HCT116 (cell line): ENCODE measurements at regions not wholly inside any gene's neighbourhood (a gene's known extent, or its start where the extent isn't known, plus 50 kb on each side); places are given as distances from the start of the nearest gene placed in this dataset.

ENCODE experiments used
- ATAC-seq: fragments of 200-7000 bp; cut with Tn5 transposase; 2 replicates; pipeline ENCODE4 v1.9.1; 2020; ENCODE audit warnings: mild to moderate bottlenecking, moderate library complexity
- BruUV-seq: library from RNA; stranded (reverse); fragments of 400-500 nt; replicated peaks from 2 replicates; lab custom pipeline; 2021; lab: Mats Ljungman, UMichigan
- CTCF ChIA-PET: fragments of 300-600 bp; sonication (Branson Sonifier 250); formaldehyde crosslinking; loops from one replicate; lab custom pipeline; 2021; ENCODE audit warnings: antibody characterized with exemption; lab: Charles Lee
- POLR2A ChIA-PET: fragments of 300-600, 350-600 bp; sonication (Branson Sonifier 250); formaldehyde crosslinking; loops from one replicate; lab custom pipeline; 2021; ENCODE audit warnings: antibody characterized with exemption; lab: Charles Lee
- RAD21 ChIA-PET, 2 experiments: fragments of 300-600 bp; sonication (Branson Sonifier 250); formaldehyde crosslinking; loops; one replicate each; lab custom pipeline; 2023; ENCODE audit warnings: low total read pairs in 2 of 2; ENCODE audit not compliant: uncharacterized antibody in 2 of 2, unreplicated experiment in 2 of 2, low non-redundant PET in 1 of 2; lab: Charles Lee
- DNase-seq: peaks from one replicate; pipeline ENCODE4 v3.0.0-alpha.2; 2010; ENCODE audit warnings: low read depth, low spot score
- H2AFZ ChIP-seq: fragments of 200-600 bp; shearing (Covaris generic), sonication (generic); 2 replicates; pipeline ENCODE4 v1.6.1; 2017; ENCODE audit warnings: low read depth, mixed run types, mixed read lengths, antibody characterized with exemption, low read length; ENCODE audit not compliant: poor library complexity, severe bottlenecking
- H3K27ac ChIP-seq: 2 replicates; pipeline ENCODE4 v1.5.1; 2012; ENCODE audit warnings: low read depth, low read length
- H3K27me3 ChIP-seq: fragments of 200-600 bp; sonication (generic); 2 replicates; pipeline ENCODE4 v1.6.1; 2016; ENCODE audit warnings: mixed run types, low read length, mixed read lengths; ENCODE audit not compliant: insufficient read depth
- H3K36me3 ChIP-seq, 2 experiments: fragments of 200-500 bp in 1 of 2; fragments of 200-600 bp in 1 of 2; sonication (Bioruptor generic) in 1 of 2; sonication (generic) in 1 of 2; 2 replicates each; pipeline versions ENCODE4 v1.5.1 to v1.6.1; 2014 to 2016; ENCODE audit warnings: low read length in 2 of 2, inconsistent platforms in 1 of 2, mixed read lengths in 1 of 2, mixed run types in 1 of 2; ENCODE audit not compliant: insufficient read depth in 2 of 2, control insufficient read depth in 1 of 2
- H3K4me1 ChIP-seq, 2 experiments: fragments of 200-600 bp in 1 of 2; sonication (generic) in 1 of 2; 2 replicates each; pipeline versions ENCODE4 v1.5.1 to v1.6.1; 2012 to 2017; ENCODE audit warnings: low read length in 2 of 2, inconsistent platforms in 1 of 2, mild to moderate bottlenecking in 1 of 2, mixed read lengths in 1 of 2, mixed run types in 1 of 2, moderate library complexity in 1 of 2; ENCODE audit not compliant: insufficient read depth in 2 of 2, control insufficient read depth in 1 of 2
- H3K4me2 ChIP-seq: fragments of 200-600 bp; sonication (generic); 2 replicates; pipeline ENCODE4 v1.6.1; 2017; ENCODE audit warnings: mixed run types, low read length, mixed read lengths
- H3K4me3 ChIP-seq, 2 experiments: fragments of 200-600 bp in 1 of 2; sonication (generic) in 1 of 2; replicated peaks in 1 of 2; 2 replicates each; pipeline ENCODE4 v1.5.1; 2011 to 2016; ENCODE audit warnings: low read length in 2 of 2, control low read depth in 1 of 2, low read depth in 1 of 2, mild to moderate bottlenecking in 1 of 2, mixed read lengths in 1 of 2, mixed run types in 1 of 2
- H3K79me2 ChIP-seq: fragments of 200-600 bp; sonication (generic); 2 replicates; pipeline ENCODE4 v1.6.1; 2017; ENCODE audit warnings: mild to moderate bottlenecking, mixed run types, low read length, moderate library complexity, mixed read lengths; ENCODE audit not compliant: insufficient read depth
- H3K9ac ChIP-seq: fragments of 200-600 bp; sonication (generic); 2 replicates; pipeline ENCODE4 v1.6.1; 2016; ENCODE audit warnings: low read length, mixed read lengths
- H3K9me2 ChIP-seq: fragments of 200-600 bp; sonication (generic), shearing (Covaris generic); 2 replicates; pipeline ENCODE4 v1.6.1; 2017; ENCODE audit warnings: mixed run types, mild to moderate bottlenecking, moderate library complexity; ENCODE audit not compliant: insufficient read depth
- H3K9me3 ChIP-seq, 2 experiments: fragments of 200-500 bp in 1 of 2; fragments of 200-600 bp in 1 of 2; sonication (Bioruptor generic) in 1 of 2; sonication (generic) in 1 of 2; 2 replicates each; pipeline ENCODE4 v1.6.1; 2014 to 2017; ENCODE audit warnings: low read length in 2 of 2, mixed read lengths in 2 of 2, inconsistent platforms in 1 of 2, low read depth in 1 of 2, mild to moderate bottlenecking in 1 of 2, mixed run types in 1 of 2, moderate library complexity in 1 of 2; ENCODE audit not compliant: control insufficient read depth in 1 of 2, insufficient read depth in 1 of 2
- H4K20me1 ChIP-seq: fragments of 200-600 bp; sonication (generic), shearing (Covaris generic); 2 replicates; pipeline ENCODE4 v1.6.1; 2017; ENCODE audit warnings: mixed run types, mild to moderate bottlenecking, moderate library complexity; ENCODE audit not compliant: insufficient read depth
- CBX3 ChIP-seq: IDR thresholded peaks from 2 replicates; pipeline ENCODE4 v1.6.1; 2012; ENCODE audit warnings: low read depth
- CEBPB ChIP-seq: IDR thresholded peaks from 2 replicates; pipeline ENCODE4 v1.6.1; 2012; ENCODE audit warnings: low read depth
- CTCF ChIP-seq, 3 experiments: fragments of 200-600 bp in 1 of 3; sonication (generic) in 1 of 3; IDR thresholded peaks in 2 of 3; conservative IDR thresholded peaks in 1 of 3; 2 replicates each; pipeline ENCODE4 v1.5.1; 2012 to 2017; ENCODE audit warnings: low read depth in 2 of 3, low read length in 2 of 3, antibody characterized with exemption in 1 of 3, borderline replicate concordance in 1 of 3, control low read depth in 1 of 3, mild to moderate bottlenecking in 1 of 3, mixed read lengths in 1 of 3, mixed run types in 1 of 3, moderate library complexity in 1 of 3; ENCODE audit not compliant: insufficient read depth in 1 of 3
- ELF1 ChIP-seq: IDR thresholded peaks from 2 replicates; pipeline ENCODE4 v1.6.1; 2012; ENCODE audit warnings: low read depth, borderline replicate concordance
- EZH2 ChIP-seq: fragments of 200-600 bp; sonication (generic); IDR thresholded peaks from 2 replicates; pipeline ENCODE4 v1.6.1; 2017; ENCODE audit warnings: antibody characterized with exemption, mixed run types
- JUND ChIP-seq: IDR thresholded peaks from 2 replicates; pipeline ENCODE4 v1.6.1; 2012
- MAX ChIP-seq: IDR thresholded peaks from 2 replicates; pipeline ENCODE4 v1.6.1; 2012
- POLR2A ChIP-seq: IDR thresholded peaks from 2 replicates; pipeline ENCODE4 v1.7.0; 2011; ENCODE audit warnings: borderline replicate concordance; ENCODE audit not compliant: insufficient read depth, insufficient read length; ENCODE audit errors: extremely low read depth
- RAD21 ChIP-seq: IDR thresholded peaks from 2 replicates; pipeline ENCODE4 v1.6.1; 2012; ENCODE audit warnings: low read depth, mild to moderate bottlenecking
- REST ChIP-seq: IDR thresholded peaks from 2 replicates; pipeline ENCODE4 v1.6.1; 2012; ENCODE audit warnings: low read depth
- SIN3A ChIP-seq: IDR thresholded peaks from 2 replicates; pipeline ENCODE4 v1.6.1; 2012; ENCODE audit warnings: low read depth
- SP1 ChIP-seq: IDR thresholded peaks from 2 replicates; pipeline ENCODE4 v1.6.1; 2012; ENCODE audit warnings: low read depth
- SRF ChIP-seq: IDR thresholded peaks from 2 replicates; pipeline ENCODE4 v1.6.1; 2012; ENCODE audit warnings: low read depth
- TCF7L2 ChIP-seq: IDR thresholded peaks from 2 replicates; pipeline ENCODE4 v1.7.0; 2011; ENCODE audit warnings: borderline replicate concordance, inconsistent platforms; ENCODE audit not compliant: insufficient read depth, insufficient read length; ENCODE audit errors: extremely low read depth
- ZBTB33 ChIP-seq: IDR thresholded peaks from 2 replicates; pipeline ENCODE4 v1.6.1; 2011; ENCODE audit warnings: mild to moderate bottlenecking, low read length, moderate library complexity; ENCODE audit not compliant: insufficient replicate concordance; ENCODE audit errors: extremely low read depth
- ZNF274 ChIP-seq: fragments of 200-500 bp; sonication (Bioruptor generic); IDR thresholded peaks from 2 replicates; pipeline ENCODE4 v1.6.1; 2014; ENCODE audit warnings: mild to moderate bottlenecking, low read depth, low read length, inconsistent platforms
- intact Hi-C: fragments of 100-400 bp; cut with micrococcal nuclease; formaldehyde crosslinking; loops from 2 replicates; pipeline ENCODE4 v1.10.0; 2022

GRCh38 chr16:59487067-59487466 lies 753.0 kb upstream of the GOT2 start:
- Histone ChIP-seq H3K27me3 (no peaks in the 10 kb centered on the region), H4K20me1 (no peaks in the 10 kb centered on the region), H3K4me1 (no peaks in the 10 kb centered on the region), H3K27ac (no peak overlapping the region), H3K9me3 (peaks cover 4 to 20% of the 10 kb centered on the region in 2 experiments; a peak in 2 of 4 replicates), H3K36me3 (no peaks in the 10 kb centered on the region), H2AFZ (no peak overlapping the region), H3K4me2 (no peak overlapping the region), H3K4me3 (no peak overlapping the region), H3K9ac (no peak overlapping the region), H3K9me2 (no peaks in the 10 kb centered on the region), H3K79me2 (no peaks in the 10 kb centered on the region)
- POLR2A ChIA-PET = no interaction called here
- intact Hi-C loops = no loop called here
- TF ChIP-seq SRF = no peak
- no peak for TF ChIP-seq JUND
- TF ChIP-seq ZBTB33 = no peak
- no peak for TF ChIP-seq REST
- TF ChIP-seq MAX = no peak
- no peak for TF ChIP-seq SP1
- TF ChIP-seq ELF1 = no peak
- TF ChIP-seq TCF7L2 = no peak
- no peak for TF ChIP-seq ZNF274
- no peak for TF ChIP-seq EZH2
- no peak for TF ChIP-seq RAD21
- no peak for TF ChIP-seq CEBPB
- no peak for TF ChIP-seq POLR2A
- no peak for TF ChIP-seq CBX3
- TF ChIP-seq SIN3A = no peak
- no peak for TF ChIP-seq CTCF (IDR thresholded peaks at IDR 0.05 in 2 of 3, conservative IDR thresholded peaks at IDR 0.05 in 1 of 3; ENCODE audit: borderline replicate concordance in 1 of 3, insufficient read depth in 1 of 3, low read depth in 2 of 3, low read length in 2 of 3)
- no peak for DNase-seq
- CTCF ChIA-PET = no interaction called here
- ATAC-seq = no peak
- RAD21 ChIA-PET = no interaction called here
- no TSS peak for BruUV-seq
